Mammary epithelial cell (primary cell): ENCODE measurements at regions not wholly inside any gene's neighbourhood (a gene's known extent, or its start where the extent isn't known, plus 50 kb on each side); places are given as distances from the start of the nearest gene placed in this dataset.
A peak's percentile ranks its signal among the peaks of the same experiment; 100 is the strongest.

ENCODE experiments used
- CTCF ChIP-seq, 2 donors: IDR thresholded peaks in 1 of 2; conservative IDR thresholded peaks in 1 of 2; 2 replicates each; pipeline ENCODE4 v1.5.1; 2011 to 2012; ENCODE audit warnings: inconsistent platforms in 2 of 2, low read length in 2 of 2, mild to moderate bottlenecking in 2 of 2, control low read depth in 1 of 2, low read depth in 1 of 2; ENCODE audit not compliant: insufficient read depth in 1 of 2; ENCODE audit errors: extremely low read depth in 1 of 2
- EZH2 ChIP-seq: IDR thresholded peaks from 2 replicates; pipeline ENCODE4 v1.6.1; 2012; ENCODE audit warnings: low read length, inconsistent platforms, borderline replicate concordance

- TF ChIP-seq CTCF (conservative IDR thresholded peaks at IDR 0.05 in 1 of 2, IDR thresholded peaks at IDR 0.05 in 1 of 2; ENCODE audit: extremely low read depth in 1 of 2, insufficient read depth in 1 of 2, low read depth in 1 of 2, low read length in 2 of 2), result peak in 1 of 2 donors; percentile 33
- TF ChIP-seq EZH2, result no peak
Observed at GRCh38 chr1:114286179-114286578, 132.5 kb upstream of the SYT6 start.
